ENCODE measurements at regions not wholly inside any gene's neighbourhood (a gene's known extent, or its start where the extent isn't known, plus 50 kb on each side); places are given as distances from the start of the nearest gene placed in this dataset.

DNA sequence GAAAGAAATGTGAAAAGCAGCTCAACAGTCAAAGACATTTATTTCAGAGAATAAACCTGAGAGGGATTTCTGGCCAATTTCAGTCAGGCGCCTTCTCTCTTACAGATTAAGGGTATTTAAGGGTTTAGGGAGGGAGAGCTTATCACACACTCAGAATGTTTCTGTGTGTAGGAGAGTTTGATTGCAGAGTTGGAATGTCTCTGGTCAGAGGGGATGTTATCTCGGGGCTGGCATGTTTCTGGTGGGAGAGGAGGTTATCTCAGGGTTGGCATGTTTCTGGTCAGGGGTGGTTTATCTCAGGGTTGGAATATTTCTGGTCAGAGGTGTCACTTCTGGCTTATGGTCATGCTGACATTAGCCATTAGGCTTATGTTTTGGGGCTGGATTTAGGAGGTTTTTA lies 1920.5 kb upstream of the PCDH7 start:
- TF ChIP-seq GATA2 (IDR thresholded peaks at IDR 0.05; ENCODE audit: low read depth, low read length) = no peak
- no peak for TF ChIP-seq GATA3 (IDR thresholded peaks at IDR 0.05; ENCODE audit: low read depth, low read length)

Data from SH-SY5Y (cell line).